ENCODE measurements at regions not wholly inside any gene's neighbourhood (a gene's known extent, or its start where the extent isn't known, plus 50 kb on each side); places are given as distances from the start of the nearest gene placed in this dataset.

- DNase-seq (ENCODE audit: low read depth in 2 of 2), result no peak
Observed at GRCh38 chr7:136807598-136807997, 60.9 kb upstream of the CHRM2 start.

GRCh38 chr7:136803028-136803427, 65.4 kb upstream of the CHRM2 start:
- no peak for DNase-seq (ENCODE audit: low read depth in 2 of 2)

DNA sequence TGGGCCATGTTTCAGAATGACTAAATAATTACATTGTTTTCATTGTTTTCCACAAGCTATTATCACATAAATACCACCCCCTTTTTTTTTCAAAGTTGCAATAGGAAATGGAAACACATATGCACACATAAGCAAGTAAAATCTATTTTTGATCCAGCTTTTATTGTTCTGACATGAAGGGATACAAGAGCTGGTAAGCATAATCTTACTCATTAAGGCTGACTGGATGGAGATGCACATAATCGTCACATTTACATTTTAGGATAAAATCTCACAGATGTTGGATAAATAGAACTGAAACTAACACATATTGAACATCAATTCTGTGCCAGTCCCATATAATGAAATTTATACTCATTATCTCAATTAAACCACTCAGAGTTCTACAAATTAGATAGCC, 84.5 kb upstream of the CHRM2 start:
- no peak for DNase-seq (ENCODE audit: low read depth in 2 of 2)

DNA sequence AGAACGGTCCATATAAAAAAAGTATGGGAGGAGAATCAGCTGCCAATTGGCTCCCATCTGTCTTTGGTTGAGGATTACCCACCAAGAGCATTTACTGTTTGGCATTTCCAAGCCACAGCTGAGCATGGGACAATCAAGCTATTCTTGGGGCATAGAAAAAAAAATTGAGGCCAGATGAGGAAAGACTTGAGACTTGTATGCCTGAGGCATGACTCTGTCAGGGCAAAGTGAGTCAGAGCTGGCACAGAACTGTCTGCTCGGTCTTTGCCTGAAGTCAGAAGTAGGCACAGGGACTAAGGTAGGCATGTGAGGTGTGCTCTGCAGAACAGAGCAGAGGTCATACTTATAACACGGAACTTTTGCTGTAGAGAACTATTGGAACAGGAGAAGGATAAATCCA, 126.5 kb upstream of the CHRM2 start:
- DNase-seq (ENCODE audit: low read depth in 2 of 2), result no peak

DNA sequence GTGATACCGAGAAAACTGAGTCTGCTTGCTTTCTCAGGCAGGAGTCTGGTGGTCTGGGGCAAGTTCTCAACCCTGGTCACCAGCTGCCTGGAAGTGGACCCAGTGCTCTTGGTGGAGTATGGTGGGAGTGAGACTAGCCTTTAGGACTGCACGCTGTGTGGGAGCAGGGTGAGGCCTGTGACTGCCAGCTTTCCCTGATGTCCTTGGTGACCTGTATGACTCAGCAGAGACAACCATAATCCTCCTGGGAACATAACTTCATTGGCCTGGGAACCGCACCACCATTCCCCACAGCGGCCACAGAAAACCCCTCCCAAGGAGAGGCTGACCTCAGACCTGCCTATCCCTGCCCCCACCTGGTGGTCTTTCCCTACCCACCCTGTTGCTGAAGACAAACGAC, 139.5 kb upstream of the CHRM2 start:
- no peak for DNase-seq (ENCODE audit: low read depth in 2 of 2)

DNA sequence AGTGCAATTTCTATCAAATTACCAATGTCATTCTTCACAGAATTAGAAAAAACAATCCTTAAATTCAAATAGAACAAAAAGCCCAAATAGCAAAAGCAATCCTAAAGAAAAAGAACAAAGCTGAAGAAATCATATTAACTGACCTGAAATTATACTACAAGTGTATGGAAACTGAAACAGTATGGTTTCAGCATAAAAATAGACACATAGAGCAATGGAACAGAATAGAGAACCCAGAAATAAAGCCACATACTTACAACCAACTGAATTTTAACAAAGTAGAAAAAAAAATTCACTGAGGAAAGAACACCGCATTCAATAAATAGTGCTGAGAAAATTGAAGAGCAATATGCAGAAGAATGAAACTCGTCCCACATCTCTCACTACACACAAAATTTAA, 142.0 kb upstream of the CHRM2 start:
- DNase-seq (ENCODE audit: low read depth in 2 of 2), result no peak

DNA sequence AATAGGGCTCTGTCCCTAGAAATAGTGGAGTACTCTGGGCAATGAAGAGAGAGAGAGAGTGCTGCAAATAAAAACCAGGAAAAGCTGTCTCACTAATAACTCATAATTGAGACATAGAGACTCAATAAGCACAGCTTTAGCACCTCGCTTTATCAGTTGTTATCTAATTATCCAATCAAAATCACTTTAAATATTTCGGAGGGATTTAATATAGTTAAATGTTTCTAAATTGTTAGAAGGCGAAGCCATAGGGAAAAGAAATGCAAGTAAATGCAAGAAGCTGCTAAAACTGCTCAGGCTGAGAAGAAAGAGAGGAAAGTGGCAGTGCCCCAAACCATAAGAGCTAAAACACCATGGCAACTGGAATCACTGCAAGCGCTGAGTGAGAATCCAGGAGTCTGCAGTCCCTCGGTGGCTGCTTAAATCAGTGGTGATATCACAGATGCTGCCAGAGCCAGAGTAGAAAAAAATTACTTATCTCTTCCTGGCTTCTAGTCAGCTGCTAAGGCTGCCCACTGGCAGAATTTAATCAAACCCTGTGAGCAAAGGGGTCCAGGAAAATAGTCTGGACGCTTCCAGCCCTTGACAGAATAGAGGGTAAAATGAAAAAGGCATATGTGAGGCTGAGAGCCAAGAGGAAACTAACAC, 150.4 kb upstream of the CHRM2 start:
- DNase-seq (ENCODE audit: low read depth in 2 of 2), result no peak

DNA sequence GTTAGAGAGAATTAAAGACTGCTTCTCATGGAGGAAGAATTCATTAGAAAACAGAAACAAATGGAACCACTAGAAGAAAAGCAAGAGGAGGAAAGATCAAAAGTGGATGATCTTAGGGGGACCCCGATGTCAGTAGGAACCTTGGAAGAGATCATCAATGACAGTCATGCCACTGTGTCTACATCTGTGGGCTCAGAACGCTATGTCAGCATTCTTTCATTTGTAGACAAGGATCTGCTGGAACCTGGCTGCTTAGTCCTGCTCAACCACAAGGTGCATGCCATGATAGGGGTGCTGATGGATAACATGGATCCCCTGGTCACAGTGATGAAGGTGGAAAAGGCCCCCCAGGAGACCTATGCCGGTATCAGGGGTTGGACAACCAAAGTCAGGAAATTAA, 154.4 kb upstream of the CHRM2 start:
- no peak for DNase-seq (ENCODE audit: low read depth in 2 of 2)

GRCh38 chr7:136710751-136711150, 157.7 kb upstream of the CHRM2 start:
- no peak for DNase-seq (ENCODE audit: low read depth in 2 of 2)

GRCh38 chr7:136709876-136710275, 158.6 kb upstream of the CHRM2 start:
- DNase-seq (ENCODE audit: low read depth in 2 of 2), result no peak

DNA sequence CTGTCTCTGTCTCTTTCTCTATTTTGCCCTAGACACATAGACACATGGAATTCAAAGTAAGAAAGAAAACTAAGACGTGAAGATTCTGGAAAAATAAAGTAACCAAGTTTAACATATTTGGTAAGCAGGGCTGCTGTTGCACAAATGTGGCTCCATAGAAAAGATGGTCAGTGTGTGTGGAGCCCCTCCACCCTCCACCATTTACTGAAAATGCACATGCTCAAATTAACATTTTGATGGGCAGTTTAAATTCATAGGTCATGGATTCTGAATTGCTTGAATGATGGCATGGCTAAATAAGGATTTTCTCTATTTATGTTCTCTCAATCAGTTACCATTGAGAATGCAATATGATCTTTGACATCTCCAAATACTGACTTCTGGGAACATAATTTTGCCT, 165.5 kb upstream of the CHRM2 start:
- no peak for DNase-seq (ENCODE audit: low read depth in 2 of 2)

GRCh38 chr7:136698977-136699376, 169.5 kb upstream of the CHRM2 start:
- DNase-seq (ENCODE audit: low read depth in 2 of 2), result no peak

GRCh38 chr7:136698231-136698630, 170.2 kb upstream of the CHRM2 start:
- DNase-seq (ENCODE audit: low read depth in 2 of 2), result no peak

- no peak for DNase-seq (ENCODE audit: low read depth in 2 of 2)
Observed at GRCh38 chr7:136697271-136697670, 171.2 kb upstream of the CHRM2 start.

DNA sequence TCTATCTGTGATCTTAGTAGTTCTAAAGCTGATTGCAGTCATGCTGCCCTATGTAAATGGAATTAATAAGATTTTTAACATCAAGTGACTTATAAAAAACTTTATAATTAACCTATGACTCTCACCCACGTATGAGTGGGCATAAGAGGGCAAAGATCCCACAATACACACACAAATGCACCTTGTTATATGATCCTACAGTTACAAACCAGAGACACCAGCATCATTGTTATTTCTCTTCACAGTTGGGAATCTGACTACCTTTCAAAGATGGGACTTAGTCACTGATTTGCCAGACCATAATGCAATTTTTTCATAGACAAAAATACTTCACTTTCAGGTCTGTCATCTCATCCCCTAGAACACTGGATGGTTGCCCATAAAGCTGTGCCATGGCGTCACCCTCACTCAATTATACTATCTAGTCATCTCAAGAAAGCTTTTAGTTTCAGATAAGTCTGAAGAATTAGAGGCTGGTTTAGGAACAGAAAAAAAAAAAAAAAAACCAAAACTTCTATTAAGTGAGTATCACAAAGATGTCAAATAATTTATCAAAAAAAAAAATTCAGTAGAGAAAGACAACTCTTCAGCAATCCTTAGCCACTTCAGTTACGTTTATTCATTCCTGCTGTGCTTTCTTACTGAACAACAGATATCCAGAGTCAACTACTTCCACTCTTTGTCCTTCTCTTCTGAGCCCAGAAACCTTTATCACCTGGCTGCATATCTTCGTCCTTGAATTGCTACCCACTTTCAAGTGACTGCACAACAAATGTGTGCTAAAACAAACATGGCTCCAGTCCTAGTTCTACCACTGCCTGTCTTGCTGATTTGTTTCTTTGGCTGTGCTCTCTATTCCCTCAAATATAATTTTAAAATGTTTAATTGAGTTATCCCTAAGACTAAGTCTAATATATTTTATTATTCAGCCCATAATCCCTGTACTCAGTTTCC, 175.0 kb upstream of the CHRM2 start:
- no peak for DNase-seq (ENCODE audit: low read depth in 2 of 2)

DNA sequence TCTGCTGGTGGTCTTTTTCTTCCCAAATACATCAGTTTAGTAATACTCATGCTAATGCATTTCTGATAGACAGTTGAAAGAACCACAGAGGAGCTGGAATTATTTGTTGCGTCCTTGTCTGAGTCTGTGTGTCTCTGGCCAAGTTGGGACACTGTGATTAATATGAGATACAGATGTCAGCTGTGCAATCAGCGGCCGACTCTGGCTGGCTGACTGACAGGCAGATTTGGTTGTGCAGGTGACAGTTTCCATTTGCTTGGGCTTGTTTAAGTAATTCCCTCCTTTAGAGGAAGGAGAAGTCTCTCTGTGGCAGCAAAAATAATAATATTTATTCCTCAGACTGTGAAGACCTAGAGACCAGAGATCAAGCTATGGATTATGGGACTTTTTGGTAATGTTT, 176.2 kb upstream of the CHRM2 start:
- DNase-seq (ENCODE audit: low read depth in 2 of 2), result no peak

- no peak for DNase-seq (ENCODE audit: low read depth in 2 of 2)
Observed at GRCh38 chr7:136688601-136689000, 179.9 kb upstream of the CHRM2 start.

DNA sequence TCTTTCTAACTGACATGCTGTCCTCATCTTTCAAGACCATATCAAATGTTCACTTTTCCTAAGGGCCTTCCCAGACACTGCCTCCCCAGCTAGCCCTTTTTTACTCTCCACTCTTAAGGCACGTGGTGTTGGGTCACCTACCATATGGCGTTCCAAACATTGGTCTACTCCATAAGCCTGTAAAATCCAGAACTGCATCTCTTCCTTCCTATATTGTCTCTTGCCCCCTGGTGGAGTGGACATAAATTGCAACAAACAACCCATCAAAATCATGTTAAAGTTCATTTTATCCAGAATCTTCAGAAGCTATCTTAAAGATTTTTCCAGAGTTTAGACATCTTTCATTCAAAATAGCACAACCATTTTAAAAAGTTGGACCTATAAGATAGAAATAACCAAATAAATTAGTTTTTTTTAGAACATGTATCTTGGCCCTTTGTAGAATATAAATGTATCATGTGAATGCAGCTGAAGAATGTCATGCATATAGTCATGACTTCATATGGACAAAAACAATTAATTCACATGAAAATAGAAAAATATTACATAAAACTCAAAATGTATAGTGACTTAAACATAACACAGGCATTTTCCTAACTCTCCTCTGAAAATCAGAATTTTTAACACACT, 180.6 kb upstream of the CHRM2 start:
- DNase-seq (ENCODE audit: low read depth in 2 of 2), result no peak

DNA sequence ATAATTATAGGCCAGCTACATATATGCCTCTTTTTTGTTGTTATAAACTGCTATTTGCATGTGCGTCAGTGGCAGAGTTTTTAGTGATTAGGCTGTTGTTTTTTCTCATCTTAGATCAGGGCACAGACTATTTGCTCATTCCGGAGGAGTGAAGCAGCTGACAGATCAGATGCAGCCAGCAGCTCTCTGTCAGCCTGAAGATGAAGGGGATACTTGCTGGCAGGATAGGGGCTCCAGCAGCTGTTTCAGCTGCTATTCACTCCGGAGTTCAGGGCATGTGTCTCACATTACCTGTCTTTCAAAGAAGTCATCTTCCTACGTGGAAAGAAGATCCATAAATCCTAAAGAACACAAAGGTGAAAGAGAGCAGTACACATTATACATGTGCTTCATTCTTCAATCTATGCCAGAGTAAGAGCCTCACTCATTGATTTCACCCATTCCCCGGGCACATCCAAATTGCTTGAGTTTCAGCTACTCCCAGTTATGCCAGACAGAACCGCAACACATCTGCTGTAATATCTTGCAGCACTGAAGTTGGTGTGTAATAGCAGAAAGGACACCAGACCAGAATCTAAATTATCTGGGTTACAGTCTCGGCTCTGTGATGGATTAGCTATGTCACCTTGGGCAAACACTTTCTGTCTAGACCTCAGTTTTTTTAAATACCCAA, 182.8 kb upstream of the CHRM2 start:
- no peak for DNase-seq (ENCODE audit: low read depth in 2 of 2)

DNA sequence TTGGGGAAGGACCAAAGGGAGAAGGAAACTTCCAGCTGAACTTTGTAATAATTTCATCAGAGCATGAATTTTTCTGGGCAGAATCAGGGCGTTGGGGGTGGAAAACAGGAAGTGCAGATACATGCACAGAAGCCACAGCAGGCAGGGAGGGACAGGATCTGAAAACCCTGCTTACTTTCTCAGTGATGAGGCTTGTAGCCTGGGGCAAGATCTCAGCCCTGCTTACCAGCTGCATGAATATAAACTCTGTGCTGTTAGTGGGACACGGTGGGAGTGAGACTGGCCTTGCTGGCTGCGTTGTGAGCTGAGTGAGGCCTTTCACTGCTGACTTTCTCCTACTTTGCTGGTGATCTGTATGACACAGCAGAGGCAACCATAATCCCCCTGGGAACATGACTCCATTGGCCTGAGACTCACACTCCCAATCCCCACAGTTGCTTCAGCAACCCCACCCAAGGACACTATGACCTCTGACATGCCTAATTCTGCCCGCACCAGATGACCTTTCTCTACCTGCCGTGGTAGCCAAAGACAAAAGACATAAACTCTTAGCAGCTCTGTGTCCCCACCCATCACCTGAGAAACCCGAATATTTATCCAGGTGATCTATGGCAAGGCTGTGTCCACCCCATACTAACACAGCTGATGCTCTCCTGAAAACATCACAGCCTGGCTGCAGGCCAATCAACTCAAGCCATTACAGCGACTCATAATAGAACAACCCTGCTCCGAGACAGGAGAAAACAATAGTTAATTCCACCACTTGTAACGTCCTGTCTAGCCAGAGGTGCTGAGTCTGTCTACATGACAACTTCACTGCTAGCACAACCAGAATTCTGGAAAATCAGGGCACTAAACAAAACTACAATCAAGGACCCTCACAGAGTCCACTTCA, 190.7 kb upstream of the CHRM2 start:
- no peak for DNase-seq (ENCODE audit: low read depth in 2 of 2)

- no peak for DNase-seq (ENCODE audit: low read depth in 2 of 2)
Observed at GRCh38 chr7:136667584-136667983, 200.9 kb upstream of the CHRM2 start.
